Astrocyte (in vitro differentiated cells and primary cell): ENCODE measurements at regions not wholly inside any gene's neighbourhood (a gene's known extent, or its start where the extent isn't known, plus 50 kb on each side); places are given as distances from the start of the nearest gene placed in this dataset.

Experiments
- CTCF ChIP-seq: IDR thresholded peaks from 2 replicates; pipeline ENCODE4 v1.5.1; 2011; ENCODE audit warnings: low read depth, mild to moderate bottlenecking, inconsistent platforms, low read length, moderate library complexity; ENCODE audit not compliant: insufficient read depth
- EZH2 ChIP-seq: IDR thresholded peaks from 2 replicates; pipeline ENCODE4 v1.6.1; 2012; ENCODE audit warnings: mild to moderate bottlenecking, low read length, inconsistent platforms; ENCODE audit not compliant: insufficient read depth

- TF ChIP-seq EZH2 (no peak), CTCF (no peak)
Measured at GRCh38 chr3:152780553-152780952, 54.4 kb upstream of the P2RY1 start.
